Panc1 (cell line): ENCODE measurements at regions not wholly inside any gene's neighbourhood (a gene's known extent, or its start where the extent isn't known, plus 50 kb on each side); places are given as distances from the start of the nearest gene placed in this dataset.

ENCODE experiments used
- POLR2AphosphoS5 ChIP-seq: IDR thresholded peaks from 2 replicates; pipeline ENCODE4 v1.6.1; 2012; ENCODE audit warnings: mild to moderate bottlenecking, low read depth, low read length, moderate library complexity
- SIN3A ChIP-seq: IDR thresholded peaks from 2 replicates; pipeline ENCODE4 v1.6.1; 2012; ENCODE audit warnings: low read depth, mild to moderate bottlenecking, low read length, moderate library complexity, borderline replicate concordance; ENCODE audit not compliant: insufficient read depth
- TF ChIP-seq, protein P1 (sequence below): fragments of 450-650 bp; IDR thresholded peaks from 2 replicates; pipeline ENCODE4 v1.5.1; 2017; ENCODE audit warnings: mild to moderate bottlenecking
- TF ChIP-seq, protein P2 (sequence below), 2 experiments: IDR thresholded peaks; 2 replicates each; pipeline ENCODE4 v1.6.1; 2011 to 2012; ENCODE audit warnings: low read depth in 2 of 2, control low read depth in 1 of 2, low read length in 1 of 2, mild to moderate bottlenecking in 1 of 2, moderate library complexity in 1 of 2; ENCODE audit not compliant: insufficient read depth in 1 of 2

DNA sequence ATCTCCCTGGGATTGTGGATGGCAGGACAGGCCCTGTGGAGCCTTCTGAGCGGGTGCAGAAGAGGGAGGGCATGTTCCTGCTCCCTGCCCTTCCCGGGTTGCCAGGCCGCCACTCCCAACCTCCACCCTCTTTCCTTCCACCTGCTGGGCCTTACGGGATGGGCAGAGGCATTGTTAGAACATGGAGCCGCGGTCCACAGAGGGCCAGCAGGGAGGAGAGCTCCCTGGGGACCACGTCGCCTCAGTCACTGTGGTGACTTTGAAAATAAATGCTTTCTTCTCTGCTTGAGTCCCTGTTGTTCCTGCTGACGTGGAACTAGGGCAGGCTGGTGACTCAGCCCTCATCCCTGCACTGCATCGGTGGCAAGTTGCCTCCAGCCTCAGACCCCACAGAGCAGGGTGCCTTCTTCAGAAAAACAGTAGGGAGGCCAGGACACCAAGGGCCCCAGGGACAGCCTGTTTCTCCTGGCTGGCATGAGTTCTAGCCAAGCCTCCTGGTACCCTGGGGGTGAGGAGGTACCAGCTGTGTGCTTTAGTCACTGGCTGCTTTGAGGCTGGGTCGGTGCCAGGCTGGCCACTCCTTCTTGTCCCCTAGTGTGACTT, 224.9 kb downstream of the SEC14L1 start:
- TF ChIP-seq, protein P1, sequence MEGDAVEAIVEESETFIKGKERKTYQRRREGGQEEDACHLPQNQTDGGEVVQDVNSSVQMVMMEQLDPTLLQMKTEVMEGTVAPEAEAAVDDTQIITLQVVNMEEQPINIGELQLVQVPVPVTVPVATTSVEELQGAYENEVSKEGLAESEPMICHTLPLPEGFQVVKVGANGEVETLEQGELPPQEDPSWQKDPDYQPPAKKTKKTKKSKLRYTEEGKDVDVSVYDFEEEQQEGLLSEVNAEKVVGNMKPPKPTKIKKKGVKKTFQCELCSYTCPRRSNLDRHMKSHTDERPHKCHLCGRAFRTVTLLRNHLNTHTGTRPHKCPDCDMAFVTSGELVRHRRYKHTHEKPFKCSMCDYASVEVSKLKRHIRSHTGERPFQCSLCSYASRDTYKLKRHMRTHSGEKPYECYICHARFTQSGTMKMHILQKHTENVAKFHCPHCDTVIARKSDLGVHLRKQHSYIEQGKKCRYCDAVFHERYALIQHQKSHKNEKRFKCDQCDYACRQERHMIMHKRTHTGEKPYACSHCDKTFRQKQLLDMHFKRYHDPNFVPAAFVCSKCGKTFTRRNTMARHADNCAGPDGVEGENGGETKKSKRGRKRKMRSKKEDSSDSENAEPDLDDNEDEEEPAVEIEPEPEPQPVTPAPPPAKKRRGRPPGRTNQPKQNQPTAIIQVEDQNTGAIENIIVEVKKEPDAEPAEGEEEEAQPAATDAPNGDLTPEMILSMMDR: no peak
- TF ChIP-seq, protein P2, sequence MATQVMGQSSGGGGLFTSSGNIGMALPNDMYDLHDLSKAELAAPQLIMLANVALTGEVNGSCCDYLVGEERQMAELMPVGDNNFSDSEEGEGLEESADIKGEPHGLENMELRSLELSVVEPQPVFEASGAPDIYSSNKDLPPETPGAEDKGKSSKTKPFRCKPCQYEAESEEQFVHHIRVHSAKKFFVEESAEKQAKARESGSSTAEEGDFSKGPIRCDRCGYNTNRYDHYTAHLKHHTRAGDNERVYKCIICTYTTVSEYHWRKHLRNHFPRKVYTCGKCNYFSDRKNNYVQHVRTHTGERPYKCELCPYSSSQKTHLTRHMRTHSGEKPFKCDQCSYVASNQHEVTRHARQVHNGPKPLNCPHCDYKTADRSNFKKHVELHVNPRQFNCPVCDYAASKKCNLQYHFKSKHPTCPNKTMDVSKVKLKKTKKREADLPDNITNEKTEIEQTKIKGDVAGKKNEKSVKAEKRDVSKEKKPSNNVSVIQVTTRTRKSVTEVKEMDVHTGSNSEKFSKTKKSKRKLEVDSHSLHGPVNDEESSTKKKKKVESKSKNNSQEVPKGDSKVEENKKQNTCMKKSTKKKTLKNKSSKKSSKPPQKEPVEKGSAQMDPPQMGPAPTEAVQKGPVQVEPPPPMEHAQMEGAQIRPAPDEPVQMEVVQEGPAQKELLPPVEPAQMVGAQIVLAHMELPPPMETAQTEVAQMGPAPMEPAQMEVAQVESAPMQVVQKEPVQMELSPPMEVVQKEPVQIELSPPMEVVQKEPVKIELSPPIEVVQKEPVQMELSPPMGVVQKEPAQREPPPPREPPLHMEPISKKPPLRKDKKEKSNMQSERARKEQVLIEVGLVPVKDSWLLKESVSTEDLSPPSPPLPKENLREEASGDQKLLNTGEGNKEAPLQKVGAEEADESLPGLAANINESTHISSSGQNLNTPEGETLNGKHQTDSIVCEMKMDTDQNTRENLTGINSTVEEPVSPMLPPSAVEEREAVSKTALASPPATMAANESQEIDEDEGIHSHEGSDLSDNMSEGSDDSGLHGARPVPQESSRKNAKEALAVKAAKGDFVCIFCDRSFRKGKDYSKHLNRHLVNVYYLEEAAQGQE (IDR thresholded peaks at IDR 0.05; ENCODE audit: insufficient read depth in 1 of 2, low read depth in 2 of 2, low read length in 1 of 2): no peak
- TF ChIP-seq POLR2AphosphoS5: no peak
- TF ChIP-seq SIN3A: no peak
